Choroid plexus epithelial cell (primary cell): ENCODE measurements at regions not wholly inside any gene's neighbourhood (a gene's known extent, or its start where the extent isn't known, plus 50 kb on each side); places are given as distances from the start of the nearest gene placed in this dataset.

Experiments
- DNase-seq: peaks from one replicate; pipeline ENCODE4 v3.0.0-alpha.2; 2010; ENCODE audit warnings: low read depth
- H3K4me3 ChIP-seq: 2 replicates; pipeline ENCODE4 v1.5.1; 2011; ENCODE audit warnings: low read depth, mild to moderate bottlenecking, control low read depth, low read length, moderate library complexity
- TF ChIP-seq, protein P1 (sequence below): conservative IDR thresholded peaks from 2 replicates; pipeline ENCODE4 v1.5.1; 2011; ENCODE audit warnings: low read depth, mild to moderate bottlenecking, control low read depth, inconsistent platforms, low read length, moderate library complexity

GRCh38 chr2:18913512-18913911 lies 324.1 kb upstream of the NT5C1B start:
- DNase-seq, result no peak
- TF ChIP-seq, protein P1, sequence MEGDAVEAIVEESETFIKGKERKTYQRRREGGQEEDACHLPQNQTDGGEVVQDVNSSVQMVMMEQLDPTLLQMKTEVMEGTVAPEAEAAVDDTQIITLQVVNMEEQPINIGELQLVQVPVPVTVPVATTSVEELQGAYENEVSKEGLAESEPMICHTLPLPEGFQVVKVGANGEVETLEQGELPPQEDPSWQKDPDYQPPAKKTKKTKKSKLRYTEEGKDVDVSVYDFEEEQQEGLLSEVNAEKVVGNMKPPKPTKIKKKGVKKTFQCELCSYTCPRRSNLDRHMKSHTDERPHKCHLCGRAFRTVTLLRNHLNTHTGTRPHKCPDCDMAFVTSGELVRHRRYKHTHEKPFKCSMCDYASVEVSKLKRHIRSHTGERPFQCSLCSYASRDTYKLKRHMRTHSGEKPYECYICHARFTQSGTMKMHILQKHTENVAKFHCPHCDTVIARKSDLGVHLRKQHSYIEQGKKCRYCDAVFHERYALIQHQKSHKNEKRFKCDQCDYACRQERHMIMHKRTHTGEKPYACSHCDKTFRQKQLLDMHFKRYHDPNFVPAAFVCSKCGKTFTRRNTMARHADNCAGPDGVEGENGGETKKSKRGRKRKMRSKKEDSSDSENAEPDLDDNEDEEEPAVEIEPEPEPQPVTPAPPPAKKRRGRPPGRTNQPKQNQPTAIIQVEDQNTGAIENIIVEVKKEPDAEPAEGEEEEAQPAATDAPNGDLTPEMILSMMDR, result no peak
- no peak overlapping the region for H3K4me3 ChIP-seq

- no peak overlapping the region for H3K4me3 ChIP-seq
- TF ChIP-seq, protein P1, result no peak
- DNase-seq, result peak; percentile 5
Measured at GRCh38 chr2:18912225-18912888, 323.0 kb upstream of the NT5C1B start.

GRCh38 chr2:18911416-18911815 lies 322.0 kb upstream of the NT5C1B start:
- no peak for DNase-seq
- no peak overlapping the region for H3K4me3 ChIP-seq
- TF ChIP-seq, protein P1, result no peak

GRCh38 chr2:18910843-18911242 lies 321.5 kb upstream of the NT5C1B start:
- DNase-seq, result peak; percentile 88
- TF ChIP-seq, protein P1, result no peak
- no peak overlapping the region for H3K4me3 ChIP-seq

GRCh38 chr2:18907937-18908336 lies 318.6 kb upstream of the NT5C1B start:
- H3K4me3 ChIP-seq, result no peak overlapping the region
- TF ChIP-seq, protein P1, result no peak
- DNase-seq, result no peak

DNA sequence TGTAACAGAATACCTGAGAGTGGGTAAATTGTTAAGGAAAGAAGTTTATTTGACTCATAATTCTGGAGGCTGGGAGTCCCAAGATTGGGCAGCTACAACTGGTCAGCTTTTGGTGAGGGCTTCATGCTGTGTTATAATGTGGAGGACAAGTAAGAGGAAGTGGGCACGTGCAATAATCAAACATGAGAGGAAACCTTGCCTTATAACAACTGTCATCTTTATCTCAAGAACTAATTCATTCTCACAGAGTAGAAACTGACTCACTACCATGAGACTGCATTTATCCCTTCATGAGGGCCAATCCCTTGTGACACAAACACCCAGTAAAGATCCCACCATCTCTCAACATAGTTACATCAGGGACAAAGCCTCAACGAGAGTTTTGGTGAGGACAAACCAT lies 318.1 kb upstream of the NT5C1B start:
- no peak overlapping the region for H3K4me3 ChIP-seq
- TF ChIP-seq, protein P1, result no peak
- peak; percentile 14 for DNase-seq

- H3K4me3 ChIP-seq, result no peak overlapping the region
- TF ChIP-seq, protein P1, result no peak
- no peak for DNase-seq
Measured at GRCh38 chr2:18903750-18904149, 314.4 kb upstream of the NT5C1B start.
